ENCODE measurements at regions not wholly inside any gene's neighbourhood (a gene's known extent, or its start where the extent isn't known, plus 50 kb on each side); places are given as distances from the start of the nearest gene placed in this dataset.

GRCh38 chr3:65240366-65240765 lies 552.6 kb upstream of the ADAMTS9 start (continued):
- TF ChIP-seq ZNF687 (IDR thresholded peaks at IDR 0.05): no peak
- no peak for TF ChIP-seq CEBPB (IDR thresholded peaks at IDR 0.05; ENCODE audit: borderline replicate concordance in 1 of 2, low read depth in 2 of 2, low read length in 2 of 2)
- TF ChIP-seq TCF12 (IDR thresholded peaks at IDR 0.05; ENCODE audit: low read depth, low read length): no peak
- TF ChIP-seq NRF1 (conservative IDR thresholded peaks at IDR 0.05; ENCODE audit: low read depth, low read length): no peak
- no peak for TF ChIP-seq STAT1 (conservative IDR thresholded peaks at IDR 0.05)

GRCh38 chr3:65238652-65239051 lies 550.9 kb upstream of the ADAMTS9 start:
- 0% methylated on average over 2 of the region's 2 CpGs for WGBS (ENCODE audit: insufficient coverage, insufficient replicate concordance, low lambda C conversion rate, missing lambda C conversion rate)
- H3K36me3 ChIP-seq (ENCODE audit: control insufficient read depth in 2 of 2, insufficient read depth in 2 of 2, low read length in 1 of 2): no peaks in the 10 kb centered on the region
- H3K9ac ChIP-seq (ENCODE audit: control insufficient read depth, insufficient read depth, low read length): no peak overlapping the region
- ChIA-PET POLR2A (no interaction called here), SMC1A (ENCODE audit: uncharacterized antibody, unreplicated experiment) (no interaction called here), RAD21 (ENCODE audit: unreplicated experiment) (no interaction called here), CTCF (no interaction called here)
- H3K4me1 ChIP-seq (ENCODE audit: control insufficient read depth, insufficient read depth, low read length): no peaks in the 10 kb centered on the region
- H3K79me2 ChIP-seq (ENCODE audit: control insufficient read depth, insufficient read depth, low read length): no peaks in the 10 kb centered on the region
- no peak overlapping the region for H3K4me3 ChIP-seq
- H3K9me3 ChIP-seq (replicated peaks; ENCODE audit: control insufficient read depth, insufficient read depth, low read length): no peaks in the 10 kb centered on the region
- BruUV-seq (replicated peaks): no TSS peak
- DNase-seq (ENCODE audit: low read depth, low spot score) (no peak), FAIRE-seq (no peak), ATAC-seq (no peak)
- H3K4me2 ChIP-seq (ENCODE audit: control insufficient read depth, insufficient read depth): no peak overlapping the region
- no peaks in the 10 kb centered on the region for H3K27me3 ChIP-seq (replicated peaks in 1 of 2; ENCODE audit: control insufficient read depth in 2 of 2, insufficient read depth in 2 of 2, low read length in 1 of 2)
- TF ChIP-seq NFYA (IDR thresholded peaks at IDR 0.05; ENCODE audit: borderline replicate concordance, low read depth, low read length): no peak
- no peak for TF ChIP-seq BMI1 (IDR thresholded peaks at IDR 0.05; ENCODE audit: borderline replicate concordance)
- TF ChIP-seq SUZ12 (IDR thresholded peaks at IDR 0.05; ENCODE audit: unreplicated experiment): no peak
- TF ChIP-seq STAT3 (IDR thresholded peaks at IDR 0.05; ENCODE audit: low read depth, low read length): no peak
- no peak for TF ChIP-seq BCL11A (IDR thresholded peaks at IDR 0.05; ENCODE audit: low read depth, low read length)
- no peak for TF ChIP-seq PAX8 (IDR thresholded peaks at IDR 0.05)
- no peak for TF ChIP-seq KDM1A (IDR thresholded peaks at IDR 0.05; ENCODE audit: borderline replicate concordance)
- TF ChIP-seq KLF5 (IDR thresholded peaks at IDR 0.05; ENCODE audit: partially characterized antibody): no peak
- no peak for TF ChIP-seq ZNF207 (IDR thresholded peaks at IDR 0.05; ENCODE audit: borderline replicate concordance)
- TF ChIP-seq HDAC2 (IDR thresholded peaks at IDR 0.05): no peak
- TF ChIP-seq ZNF274 (IDR thresholded peaks at IDR 0.05; ENCODE audit: insufficient read depth, insufficient read length): no peak
- TF ChIP-seq NBN (IDR thresholded peaks at IDR 0.05): no peak
- no peak for TF ChIP-seq POLR2A (IDR thresholded peaks at IDR 0.05; ENCODE audit: low read depth, low read length)
- TF ChIP-seq NFYB (IDR thresholded peaks at IDR 0.05; ENCODE audit: insufficient read depth, low read depth, low read length): no peak
- in situ Hi-C loops (cut with MboI): no loop called here
- intact Hi-C loops (cut with micrococcal nuclease; ENCODE audit: unreplicated experiment): no loop called here
- no peak overlapping the region for H2AFZ ChIP-seq (ENCODE audit: control insufficient read depth, low read depth, low read length)
- H4K20me1 ChIP-seq (ENCODE audit: control insufficient read depth, insufficient read depth): no peaks in the 10 kb centered on the region
- H3K27ac ChIP-seq (ENCODE audit: control insufficient read depth, insufficient read depth): no peak overlapping the region

Data from GM12878 (cell line).